Activated CD4-positive, alpha-beta T cell treated with anti-CD3 and anti-CD28 coated beads, Interleukin-2, amount 10 ng/mL, durations not matched to agents 7 days and 5 days (primary cell): ENCODE measurements at regions not wholly inside any gene's neighbourhood (a gene's known extent, or its start where the extent isn't known, plus 50 kb on each side); places are given as distances from the start of the nearest gene placed in this dataset.

Source experiments
- CTCF ChIA-PET: fragments of 350-600 bp; sonication (Branson Sonifier 250); formaldehyde crosslinking; loops from one replicate; lab custom pipeline; 2021; ENCODE audit warnings: antibody characterized with exemption; lab: Charles Lee
- POLR2A ChIA-PET: fragments of 350-600 bp; sonication (Branson Sonifier 250); formaldehyde crosslinking; loops from one replicate; lab custom pipeline; 2021; ENCODE audit warnings: antibody characterized with exemption; lab: Charles Lee
- DNase-seq: peaks from one replicate; pipeline ENCODE4 v3.0.0-alpha.2; 2020
- H3K27ac Mint-ChIP-seq: one replicate; pipeline ENCODE4 v1.8.0; 2021; ENCODE audit warnings: mild to moderate bottlenecking, moderate library complexity, mixed read lengths
- H3K27me3 Mint-ChIP-seq: one replicate; pipeline ENCODE4 v1.8.0; 2021; ENCODE audit warnings: mixed read lengths
- H3K36me3 Mint-ChIP-seq: one replicate; pipeline ENCODE4 v1.8.0; 2021; ENCODE audit warnings: low read depth, mixed read lengths
- H3K4me1 Mint-ChIP-seq: one replicate; pipeline ENCODE4 v1.8.0; 2021; ENCODE audit warnings: mixed read lengths
- H3K4me3 Mint-ChIP-seq: one replicate; pipeline ENCODE4 v1.8.0; 2021; ENCODE audit warnings: mild to moderate bottlenecking, moderate library complexity, mixed read lengths
- H3K9me3 Mint-ChIP-seq: one replicate; pipeline ENCODE4 v1.8.0; 2021; ENCODE audit warnings: mixed read lengths

DNA sequence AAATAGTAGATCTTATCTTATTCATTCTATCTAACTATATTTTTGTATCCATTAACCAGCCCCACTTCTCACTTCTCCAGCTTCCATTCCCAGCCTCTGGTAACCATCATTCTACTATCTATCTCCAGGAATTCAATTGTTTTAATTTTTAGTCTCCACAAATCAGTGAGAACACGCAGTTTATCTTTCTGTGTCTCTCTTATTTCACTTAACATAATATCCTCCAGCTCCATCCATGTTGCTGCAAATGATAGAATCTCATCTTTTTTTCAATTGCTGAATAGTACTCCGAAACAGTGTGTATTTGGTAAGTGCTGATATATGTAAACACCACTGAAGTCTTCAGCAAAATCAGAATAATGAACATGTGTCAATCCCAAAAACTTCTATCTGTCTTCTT, 587.2 kb upstream of the ATP2B1 start:
- peaks cover 18% of the 10 kb centered on the region for H3K27me3 Mint-ChIP-seq
- CTCF ChIA-PET, result no interaction called here

DNA sequence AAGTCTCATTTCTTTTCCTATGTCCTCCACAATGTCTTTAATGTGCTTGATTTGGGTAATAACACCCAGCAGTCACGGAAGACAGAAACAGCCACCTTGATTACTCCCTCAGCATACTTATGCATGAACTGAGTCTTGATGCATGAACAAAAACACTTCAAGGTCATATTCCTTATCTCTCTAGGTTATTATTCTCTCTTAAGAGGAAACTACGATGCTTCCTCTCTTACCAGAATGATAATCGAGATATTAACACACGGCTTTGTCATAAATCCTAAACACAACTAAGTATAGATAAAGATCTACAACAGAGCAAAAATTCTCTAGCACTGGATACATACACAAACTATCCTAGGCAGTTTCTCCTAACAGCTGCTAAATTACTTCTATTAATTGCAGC, 583.5 kb upstream of the ATP2B1 start:
- no peak for DNase-seq
- Mint-ChIP-seq H3K4me1 (no peaks in the 10 kb centered on the region), H3K4me3 (no peak overlapping the region), H3K27me3 (peaks cover 13% of the 10 kb centered on the region), H3K36me3 (no peaks in the 10 kb centered on the region), H3K27ac (no peak overlapping the region), H3K9me3 (peaks cover 6% of the 10 kb centered on the region)
- CTCF ChIA-PET, result no interaction called here
- POLR2A ChIA-PET, result no interaction called here

More for the DNA sequence above, 587.2 kb upstream of the ATP2B1 start:
- Mint-ChIP-seq H3K9me3 (no peaks in the 10 kb centered on the region), H3K36me3 (no peaks in the 10 kb centered on the region), H3K27ac (no peak overlapping the region), H3K4me3 (no peak overlapping the region), H3K4me1 (peaks cover 18% of the 10 kb centered on the region)
- DNase-seq, result no peak
- POLR2A ChIA-PET, result no interaction called here

DNA sequence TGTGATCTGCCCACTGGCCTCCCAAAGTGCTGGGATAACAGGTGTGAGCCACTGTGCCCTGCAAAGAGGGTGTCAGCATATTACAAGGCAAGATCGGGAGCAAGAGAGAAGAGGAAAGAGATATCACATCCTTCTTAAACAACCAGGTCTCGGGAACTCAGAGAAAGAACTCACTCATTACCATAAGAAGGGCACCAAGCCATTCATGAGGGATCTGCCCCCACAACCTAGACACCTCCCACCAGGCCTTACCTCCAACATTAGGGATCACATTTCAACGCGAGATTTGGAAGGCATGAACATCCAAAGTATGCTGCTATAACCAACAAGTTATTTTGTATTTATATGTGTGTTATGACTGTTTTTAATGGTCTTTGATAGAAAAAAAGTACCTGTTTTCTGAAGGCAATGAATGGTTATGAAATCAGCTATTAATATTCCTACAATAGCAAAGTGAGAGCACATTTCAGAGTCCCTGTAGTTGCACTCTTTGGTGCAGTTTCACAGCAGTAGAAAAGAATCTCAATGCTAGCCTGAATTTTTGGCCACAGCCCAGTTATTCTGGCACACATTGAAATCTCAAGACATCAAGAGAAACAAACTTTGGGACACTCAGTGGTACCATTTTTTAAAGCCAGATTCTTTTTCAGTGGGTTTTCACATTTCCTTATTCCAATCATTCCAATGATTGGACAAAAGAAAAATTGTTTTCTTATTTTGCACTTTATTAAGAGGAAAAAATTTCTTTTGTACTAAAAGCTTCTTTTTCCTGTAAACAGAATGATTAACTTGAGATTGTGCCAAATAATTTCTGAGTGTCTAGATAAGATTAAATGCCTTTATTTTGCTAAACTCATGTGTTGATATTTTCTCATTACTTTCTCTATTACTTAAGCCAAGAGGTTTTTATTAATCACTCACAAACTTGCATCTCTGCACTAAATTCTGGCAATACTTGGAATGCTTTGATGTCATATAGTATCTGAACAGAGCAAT, 582.6 kb upstream of the ATP2B1 start:
- H3K27ac Mint-ChIP-seq, result no peak overlapping the region
- DNase-seq, result no peak
- ChIA-PET CTCF (no interaction called here), POLR2A (no interaction called here)
- H3K4me1 Mint-ChIP-seq, result no peaks in the 10 kb centered on the region
- H3K27me3 Mint-ChIP-seq, result peaks cover 11% of the 10 kb centered on the region
- H3K4me3 Mint-ChIP-seq, result no peak overlapping the region
- H3K9me3 Mint-ChIP-seq, result peaks cover 6% of the 10 kb centered on the region
- H3K36me3 Mint-ChIP-seq, result no peaks in the 10 kb centered on the region

DNA sequence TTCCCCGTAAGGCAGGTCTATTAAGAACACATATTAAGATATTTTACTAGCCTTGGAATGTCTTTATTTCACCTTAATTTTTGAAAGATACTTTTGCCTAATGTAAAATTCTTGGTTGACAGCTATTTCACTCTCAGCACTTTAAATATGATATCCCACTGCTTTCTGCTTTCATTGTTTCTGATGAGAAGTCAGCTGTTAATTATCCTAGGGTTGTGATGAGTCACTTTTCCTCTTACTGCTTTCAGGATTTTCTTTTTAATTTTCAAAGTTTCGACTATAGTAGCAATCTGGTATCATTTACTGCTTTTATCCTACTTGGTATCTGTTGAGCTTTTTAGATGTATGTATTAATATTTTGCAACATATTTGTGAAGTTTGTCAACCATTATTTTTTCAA, 578.9 kb upstream of the ATP2B1 start:
- DNase-seq, result no peak
- Mint-ChIP-seq H3K27ac (no peak overlapping the region), H3K27me3 (peaks cover 5% of the 10 kb centered on the region), H3K36me3 (no peaks in the 10 kb centered on the region), H3K9me3 (peaks cover 8% of the 10 kb centered on the region), H3K4me1 (no peaks in the 10 kb centered on the region), H3K4me3 (no peak overlapping the region)
- CTCF ChIA-PET, result interaction anchor here (0.6 kb wide), 1 partner anchor 202 kb away, joined by 3 read pairs; no protein-coding TSS in a partner anchor
- POLR2A ChIA-PET, result no interaction called here

DNA sequence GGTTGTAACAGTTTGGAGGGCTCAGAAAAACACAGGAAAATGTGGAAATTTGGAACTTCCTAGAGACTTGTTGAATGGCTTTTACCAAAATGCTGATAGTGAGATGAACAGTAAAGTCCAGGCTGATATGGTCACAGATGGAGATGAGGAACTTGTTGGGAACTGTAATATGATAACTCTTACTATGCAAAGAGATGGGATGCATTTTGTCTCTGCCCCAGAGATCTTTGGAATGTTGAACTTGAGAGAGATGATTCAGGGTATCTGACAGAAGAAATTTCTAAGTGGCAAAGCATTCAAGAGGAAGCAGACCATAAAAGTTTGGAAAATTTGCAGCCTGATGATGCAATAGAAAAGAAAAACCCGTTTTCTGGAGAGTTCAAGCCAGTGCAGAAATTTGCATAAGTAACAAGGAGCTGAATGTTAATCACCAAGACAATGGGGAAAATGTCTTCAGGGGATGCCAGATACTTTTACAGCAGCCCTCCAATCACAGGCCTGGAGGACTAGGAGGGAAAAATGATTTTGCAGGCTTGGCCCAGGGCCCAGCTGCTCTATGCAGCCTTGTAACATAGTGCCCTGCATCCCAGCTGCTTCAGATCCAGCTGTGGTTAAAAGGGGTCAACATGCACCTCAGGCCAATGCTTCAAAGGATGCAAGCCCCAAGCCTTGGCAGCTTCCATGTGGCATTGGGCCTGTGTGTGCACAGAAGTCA, 572.7 kb upstream of the ATP2B1 start:
- H3K27ac Mint-ChIP-seq, result no peak overlapping the region
- ChIA-PET POLR2A (no interaction called here), CTCF (no interaction called here)
- no peak for DNase-seq
- no peaks in the 10 kb centered on the region for H3K36me3 Mint-ChIP-seq
- H3K27me3 Mint-ChIP-seq, result no peaks in the 10 kb centered on the region
- H3K9me3 Mint-ChIP-seq, result peaks cover 22% of the 10 kb centered on the region
- no peaks in the 10 kb centered on the region for H3K4me1 Mint-ChIP-seq
- no peak overlapping the region for H3K4me3 Mint-ChIP-seq

DNA sequence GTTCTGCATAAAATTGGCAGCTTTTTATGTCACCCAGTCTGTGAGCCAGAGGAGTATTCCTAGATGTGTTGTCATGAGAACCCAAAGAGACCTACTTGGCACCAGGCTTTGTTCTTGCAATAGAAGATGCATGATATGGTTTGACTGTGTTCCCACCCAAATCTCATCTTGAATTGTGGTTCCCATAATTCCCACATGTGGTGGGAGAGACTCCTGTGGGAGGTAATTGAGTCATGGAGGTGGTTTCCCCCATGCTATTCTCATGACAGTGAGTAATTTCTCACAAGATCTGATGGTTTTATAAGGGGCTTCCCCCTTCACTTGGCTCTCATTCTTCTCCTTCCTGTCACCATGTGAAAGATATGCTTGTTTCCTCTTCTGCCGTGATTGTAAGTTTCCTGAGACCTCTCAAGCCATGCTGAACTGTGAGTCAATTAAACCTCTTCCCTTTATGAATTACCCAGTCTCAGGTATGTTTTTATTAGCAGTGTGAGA, 572.0 kb upstream of the ATP2B1 start:
- Mint-ChIP-seq H3K4me1 (no peaks in the 10 kb centered on the region), H3K36me3 (no peaks in the 10 kb centered on the region), H3K27ac (no peak overlapping the region), H3K4me3 (no peak overlapping the region), H3K27me3 (no peaks in the 10 kb centered on the region), H3K9me3 (peaks cover 22% of the 10 kb centered on the region)
- ChIA-PET CTCF (no interaction called here), POLR2A (no interaction called here)
- DNase-seq, result no peak

DNA sequence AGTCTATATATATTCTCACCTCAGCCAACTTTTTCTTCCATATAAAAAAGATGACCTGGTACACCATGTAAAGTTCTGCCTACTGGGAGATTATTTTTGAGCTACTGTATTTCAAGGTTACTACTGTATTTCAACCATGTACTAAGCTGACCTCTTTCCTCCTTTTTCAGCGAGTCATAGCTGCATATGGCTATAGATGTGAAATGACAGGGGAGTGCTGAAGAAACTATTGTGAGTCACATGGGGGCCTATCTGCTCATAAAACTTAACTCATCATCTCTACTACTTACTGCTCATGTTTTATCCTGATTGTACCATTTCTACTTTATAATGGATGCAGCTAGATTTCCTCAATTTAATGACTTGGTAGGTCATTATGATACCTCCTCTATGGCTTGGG, 571.4 kb upstream of the ATP2B1 start:
- no peak overlapping the region for H3K4me3 Mint-ChIP-seq
- DNase-seq, result no peak
- POLR2A ChIA-PET, result no interaction called here
- CTCF ChIA-PET, result no interaction called here
- H3K36me3 Mint-ChIP-seq, result no peaks in the 10 kb centered on the region
- no peaks in the 10 kb centered on the region for H3K4me1 Mint-ChIP-seq
- H3K27me3 Mint-ChIP-seq, result no peaks in the 10 kb centered on the region
- peaks cover 22% of the 10 kb centered on the region for H3K9me3 Mint-ChIP-seq
- H3K27ac Mint-ChIP-seq, result no peak overlapping the region

DNA sequence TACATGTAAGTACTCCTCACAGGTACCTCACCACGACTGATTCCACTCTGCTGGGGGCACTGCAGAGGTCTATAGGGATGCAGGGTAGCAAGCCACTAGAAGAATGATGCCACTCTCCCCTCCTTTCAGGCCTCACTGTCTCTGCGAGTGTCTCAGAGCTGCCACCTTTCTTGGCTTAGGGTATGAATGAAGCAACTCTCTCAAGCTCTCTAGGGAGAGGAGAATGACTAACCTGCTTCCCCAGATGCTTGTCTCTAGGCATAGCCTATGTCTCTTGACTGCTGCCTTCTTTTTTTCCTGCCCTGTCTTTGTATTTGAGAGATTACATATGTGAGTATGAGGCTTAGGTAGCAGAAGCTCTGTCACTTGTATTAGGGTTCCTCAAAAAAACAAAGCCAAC, 566.5 kb upstream of the ATP2B1 start:
- H3K27ac Mint-ChIP-seq, result no peak overlapping the region
- H3K9me3 Mint-ChIP-seq, result peaks cover 5% of the 10 kb centered on the region
- ChIA-PET CTCF (interaction anchor here (0.7 kb wide), 1 partner anchor 11 kb away, joined by 3 read pairs; no protein-coding TSS in a partner anchor), POLR2A (no interaction called here)
- H3K4me3 Mint-ChIP-seq, result no peak overlapping the region
- DNase-seq, result no peak
- H3K4me1 Mint-ChIP-seq, result peaks cover 3% of the 10 kb centered on the region
- no peaks in the 10 kb centered on the region for H3K36me3 Mint-ChIP-seq
- peaks cover 5% of the 10 kb centered on the region for H3K27me3 Mint-ChIP-seq

DNA sequence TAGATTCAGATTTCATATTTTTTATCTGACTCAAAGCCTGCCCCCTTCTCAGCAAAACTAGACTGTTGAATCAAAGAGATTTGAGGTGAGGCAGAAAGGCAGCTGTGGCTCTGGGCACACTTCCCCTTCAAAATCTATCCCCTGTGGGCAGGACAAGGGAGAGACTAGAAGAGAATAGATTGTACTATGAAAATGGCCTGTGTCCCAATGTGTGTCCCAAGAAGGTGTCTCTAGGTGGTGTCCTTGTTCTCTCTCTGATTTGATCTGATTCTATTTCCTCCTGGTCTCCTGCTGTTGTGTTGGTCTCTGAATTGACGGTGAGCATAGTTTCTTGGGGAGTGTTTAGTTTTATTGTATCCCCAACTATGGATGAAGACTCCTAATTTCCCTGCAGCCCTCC, 565.8 kb upstream of the ATP2B1 start:
- Mint-ChIP-seq H3K4me3 (no peak overlapping the region), H3K36me3 (no peaks in the 10 kb centered on the region), H3K27ac (no peak overlapping the region), H3K27me3 (peaks cover 5% of the 10 kb centered on the region), H3K9me3 (no peaks in the 10 kb centered on the region), H3K4me1 (peaks cover 7% of the 10 kb centered on the region)
- no peak for DNase-seq
- ChIA-PET POLR2A (no interaction called here), CTCF (interaction anchor here (0.7 kb wide), 1 partner anchor 10 kb away, joined by 3 read pairs; no protein-coding TSS in a partner anchor)

DNA sequence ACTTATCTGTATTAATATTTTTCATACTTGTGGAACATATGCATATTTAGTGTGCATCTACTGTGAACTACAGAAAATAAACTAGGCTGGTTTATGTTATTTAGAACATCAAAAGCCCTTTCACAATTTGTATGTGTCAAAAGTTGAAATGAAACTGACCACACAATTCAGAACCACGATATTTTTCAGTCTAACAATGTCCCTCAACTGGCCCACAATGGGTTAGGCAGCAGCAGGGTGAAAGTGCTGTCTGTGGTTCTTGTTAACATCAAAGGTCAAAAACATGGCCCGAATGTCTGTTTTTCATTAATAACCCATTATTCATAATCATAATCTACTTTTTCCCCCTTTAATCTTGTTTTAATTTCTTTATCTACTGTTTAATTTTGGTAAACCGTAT, 559.9 kb upstream of the ATP2B1 start:
- Mint-ChIP-seq H3K4me3 (no peak overlapping the region), H3K27ac (no peak overlapping the region), H3K36me3 (no peaks in the 10 kb centered on the region), H3K4me1 (peaks cover 7% of the 10 kb centered on the region), H3K9me3 (no peaks in the 10 kb centered on the region), H3K27me3 (peaks cover 2% of the 10 kb centered on the region)
- no peak for DNase-seq
- ChIA-PET POLR2A (no interaction called here), CTCF (interaction anchor here (1.1 kb wide), 1 partner anchor 40 kb away, joined by 3 read pairs; no protein-coding TSS in a partner anchor)

DNA sequence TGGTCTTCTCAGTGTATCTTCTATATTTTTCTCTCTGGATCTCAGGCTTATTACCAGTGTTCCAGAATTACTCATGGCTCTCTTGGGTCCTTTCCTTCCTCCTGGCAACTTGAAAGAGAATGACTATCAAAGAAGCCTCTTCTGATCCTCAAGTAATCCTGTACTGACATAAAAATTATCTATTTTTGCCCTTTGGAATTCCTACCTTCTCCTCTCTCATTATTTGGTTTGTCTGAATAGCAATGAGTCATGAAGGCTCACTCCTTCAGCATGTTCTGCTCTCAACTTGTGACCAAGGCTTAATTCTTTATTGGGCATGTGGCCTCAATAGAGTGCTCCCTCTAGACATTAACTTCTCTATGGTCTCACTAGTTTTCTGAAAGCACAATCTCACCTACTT, 553.6 kb upstream of the ATP2B1 start:
- peaks cover 11% of the 10 kb centered on the region for H3K27me3 Mint-ChIP-seq
- H3K27ac Mint-ChIP-seq, result no peak overlapping the region
- no peaks in the 10 kb centered on the region for H3K9me3 Mint-ChIP-seq
- no peaks in the 10 kb centered on the region for H3K4me1 Mint-ChIP-seq
- no peaks in the 10 kb centered on the region for H3K36me3 Mint-ChIP-seq
- CTCF ChIA-PET, result no interaction called here
- POLR2A ChIA-PET, result no interaction called here
- DNase-seq, result no peak
- no peak overlapping the region for H3K4me3 Mint-ChIP-seq

DNA sequence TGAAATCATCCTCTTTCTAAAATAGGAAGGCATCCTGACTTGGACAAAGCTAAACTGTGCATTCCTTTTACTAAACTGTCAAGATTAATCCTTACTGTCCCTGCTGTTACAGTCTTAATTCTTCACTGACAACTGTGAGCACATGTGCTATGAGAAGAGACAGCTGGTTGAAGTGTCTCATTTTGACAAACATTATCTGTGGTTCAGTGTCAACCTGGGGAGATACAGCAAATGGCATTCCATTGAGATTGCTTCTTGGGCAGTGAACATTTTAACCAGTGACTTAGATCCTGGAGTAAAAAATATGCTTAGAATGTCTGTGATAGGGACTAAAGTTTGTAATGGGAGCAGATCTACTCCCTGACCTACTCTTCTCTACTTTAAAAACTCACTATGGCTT, 552.6 kb upstream of the ATP2B1 start:
- ChIA-PET CTCF (no interaction called here), POLR2A (no interaction called here)
- Mint-ChIP-seq H3K4me1 (no peaks in the 10 kb centered on the region), H3K9me3 (no peaks in the 10 kb centered on the region), H3K4me3 (no peak overlapping the region), H3K27me3 (peaks cover 11% of the 10 kb centered on the region), H3K36me3 (no peaks in the 10 kb centered on the region), H3K27ac (no peak overlapping the region)
- DNase-seq, result no peak

DNA sequence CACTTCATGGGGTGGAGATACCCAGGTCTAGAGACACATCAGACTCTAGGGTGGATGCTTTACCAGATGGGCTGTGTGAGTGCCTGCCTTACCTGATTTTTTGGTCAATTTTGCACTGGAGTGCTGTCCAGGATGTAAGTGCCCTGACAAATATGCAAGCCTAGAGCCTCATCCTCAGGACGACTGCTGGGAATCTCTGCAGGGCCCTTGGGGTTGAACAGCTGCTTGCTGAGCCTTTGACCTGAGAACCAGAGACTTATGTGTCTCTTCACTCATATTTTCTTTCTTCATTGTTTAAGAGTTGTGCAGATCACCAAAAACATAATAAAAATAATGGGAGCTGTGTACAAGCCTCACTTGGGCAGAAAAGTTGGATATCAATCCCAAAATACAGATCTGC, 551.5 kb upstream of the ATP2B1 start:
- Mint-ChIP-seq H3K4me3 (no peak overlapping the region), H3K4me1 (no peaks in the 10 kb centered on the region), H3K36me3 (no peaks in the 10 kb centered on the region), H3K27ac (no peak overlapping the region), H3K27me3 (peaks cover 11% of the 10 kb centered on the region), H3K9me3 (no peaks in the 10 kb centered on the region)
- POLR2A ChIA-PET, result no interaction called here
- CTCF ChIA-PET, result interaction anchor here (0.6 kb wide), 1 partner anchor 17 kb away, joined by 3 read pairs; no protein-coding TSS in a partner anchor
- no peak for DNase-seq
